ENCODE measurements at regions not wholly inside any gene's neighbourhood (a gene's known extent, or its start where the extent isn't known, plus 50 kb on each side); places are given as distances from the start of the nearest gene placed in this dataset.
"Not testable (repeated sequence)": the region's sequence is repeated elsewhere in the genome, so short reads cannot be mapped to it uniquely, and the experiment has no call there.

GRCh38 chr1:244156617-244157016 lies 105.5 kb downstream of the ZBTB18 start:
- not testable (repeated sequence) for DNase-seq (ENCODE audit: low read depth)

GRCh38 chr1:244157731-244158438 lies 106.8 kb downstream of the ZBTB18 start:
- no peak for DNase-seq (ENCODE audit: low read depth)

GRCh38 chr1:244159646-244160045 lies 108.6 kb downstream of the ZBTB18 start:
- DNase-seq (ENCODE audit: low read depth) = peak; percentile 80

- DNase-seq (ENCODE audit: low read depth) = peak; percentile 29
These were observed 109.6 kb downstream of the ZBTB18 start for GRCh38 chr1:244160455-244161235.

GRCh38 chr1:244161236-244161510 lies 110.1 kb downstream of the ZBTB18 start:
- no peak for DNase-seq (ENCODE audit: low read depth)

GRCh38 chr1:244162786-244163530 lies 111.9 kb downstream of the ZBTB18 start:
- DNase-seq (ENCODE audit: low read depth) = no peak

- DNase-seq (ENCODE audit: low read depth) = peak; percentile 94
These were observed 112.9 kb downstream of the ZBTB18 start for GRCh38 chr1:244163861-244164510.

- DNase-seq (ENCODE audit: low read depth) = peak; percentile 59
These were observed 113.4 kb downstream of the ZBTB18 start for GRCh38 chr1:244164511-244164890.

GRCh38 chr1:244165021-244165420 lies 113.9 kb downstream of the ZBTB18 start:
- DNase-seq (ENCODE audit: low read depth) = peak; percentile 75

GRCh38 chr1:244165701-244166100 lies 114.6 kb downstream of the ZBTB18 start:
- no peak for DNase-seq (ENCODE audit: low read depth)

GRCh38 chr1:244171241-244171985 lies 120.3 kb downstream of the ZBTB18 start:
- peak; percentile 37 for DNase-seq (ENCODE audit: low read depth)

GRCh38 chr1:244173240-244173639 lies 122.2 kb downstream of the ZBTB18 start:
- no peak for DNase-seq (ENCODE audit: low read depth)

GRCh38 chr1:244173769-244174168 lies 122.7 kb downstream of the ZBTB18 start:
- no peak for DNase-seq (ENCODE audit: low read depth)

- DNase-seq (ENCODE audit: low read depth) = no peak
These were observed 123.9 kb downstream of the ZBTB18 start for GRCh38 chr1:244174922-244175521.

- no peak for DNase-seq (ENCODE audit: low read depth)
These were observed 125.1 kb downstream of the ZBTB18 start for GRCh38 chr1:244176201-244176600.

- DNase-seq (ENCODE audit: low read depth) = no peak
These were observed 129.2 kb downstream of the ZBTB18 start for GRCh38 chr1:244180256-244180655.

- DNase-seq (ENCODE audit: low read depth) = no peak
These were observed 130.8 kb downstream of the ZBTB18 start for GRCh38 chr1:244181867-244182266.

- DNase-seq (ENCODE audit: low read depth) = no peak
These were observed 132.0 kb downstream of the ZBTB18 start for GRCh38 chr1:244183037-244183436.

GRCh38 chr1:244186372-244186771 lies 135.3 kb downstream of the ZBTB18 start:
- no peak for DNase-seq (ENCODE audit: low read depth)

GRCh38 chr1:244187310-244187709 lies 136.2 kb downstream of the ZBTB18 start:
- no peak for DNase-seq (ENCODE audit: low read depth)

- DNase-seq (ENCODE audit: low read depth) = peak; percentile 35
These were observed 140.5 kb downstream of the ZBTB18 start for GRCh38 chr1:244191581-244191980.

Data from myocyte (in vitro differentiated cells).